ENCODE measurements at regions not wholly inside any gene's neighbourhood (a gene's known extent, or its start where the extent isn't known, plus 50 kb on each side); places are given as distances from the start of the nearest gene placed in this dataset.
A peak's percentile ranks its signal among the peaks of the same experiment; 100 is the strongest.

DNA sequence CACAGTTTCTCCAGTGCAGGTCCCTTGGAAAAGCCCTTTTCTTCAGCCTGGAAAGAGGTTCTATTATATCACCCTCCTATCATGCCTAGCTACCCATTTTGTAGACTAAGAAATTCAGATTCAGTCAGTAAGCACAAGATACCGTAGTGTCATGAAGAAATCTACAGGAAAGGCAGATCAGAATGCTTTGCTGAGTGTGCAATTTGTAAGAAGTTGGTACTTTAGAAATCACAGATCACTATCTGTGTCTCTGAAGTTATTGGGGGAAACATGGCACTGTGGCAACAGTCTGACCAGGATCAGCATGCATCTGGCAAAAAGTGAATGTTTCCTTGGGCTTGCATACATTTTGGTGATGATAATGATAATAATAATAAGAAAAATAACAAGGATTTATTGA is 531.8 kb downstream of the EPHB1 start:
- DNase-seq (no peak), ATAC-seq (ENCODE audit: low read depth) (no peak)
- ChIA-PET CTCF (no interaction called here), POLR2A (ENCODE audit: unreplicated experiment) (no interaction called here)
- no peak overlapping the region for H2BK5ac ChIP-seq (ENCODE audit: low read depth, low read length, poor library complexity, severe bottlenecking)
- no peaks in the 10 kb centered on the region for H4K20me1 ChIP-seq (ENCODE audit: insufficient read depth, low read length)
- no peak overlapping the region for H2BK120ac ChIP-seq (ENCODE audit: low read depth, low read length)
- H3K79me1 ChIP-seq (ENCODE audit: low read depth in 1 of 2, low read length in 2 of 2) = no peaks in the 10 kb centered on the region
- H2AK9ac ChIP-seq (replicated peaks; ENCODE audit: low read depth, low read length, poor library complexity) = no peak overlapping the region
- no peak overlapping the region for H3K4me3 ChIP-seq (ENCODE audit: insufficient read depth, low read depth, low read length)
- H3K36me3 ChIP-seq (ENCODE audit: control insufficient read depth, insufficient read depth, low read length) = no peaks in the 10 kb centered on the region
- H3K56ac ChIP-seq (ENCODE audit: extremely low read depth, insufficient read depth, low read length) = no peak overlapping the region
- no TSS peak for BruUV-seq (replicated peaks)
- H2AK5ac ChIP-seq (ENCODE audit: low read depth, low read length) = no peak overlapping the region
- H2AFZ ChIP-seq (replicated peaks; ENCODE audit: low read length, poor library complexity) = no peak overlapping the region
- no peak overlapping the region for H3K4me2 ChIP-seq (ENCODE audit: low read depth, low read length)
- H4K8ac ChIP-seq (ENCODE audit: low read depth in 2 of 2, low read length in 2 of 2) = no peak overlapping the region
- no peak overlapping the region for H4K5ac ChIP-seq (ENCODE audit: low read depth, low read length)
- in situ Hi-C loops (cut with MboI; ENCODE audit: low sequenced_read_pairs) (no loop called here), dilution Hi-C loops (cut with HindIII; ENCODE audit: low sequenced_read_pairs, unreplicated experiment) (no loop called here), intact Hi-C loops (cut with micrococcal nuclease) (no loop called here)
- no peak overlapping the region for H3K4ac ChIP-seq (ENCODE audit: low read depth, low read length)
- no peaks in the 10 kb centered on the region for H3K27me3 ChIP-seq (ENCODE audit: control insufficient read depth, insufficient read depth, low read length)
- no peak overlapping the region for H2BK15ac ChIP-seq (ENCODE audit: low read depth, low read length)
- H4K91ac ChIP-seq (ENCODE audit: insufficient read depth, low read depth, low read length) = no peak overlapping the region
- no peaks in the 10 kb centered on the region for H3K9me1 ChIP-seq (ENCODE audit: insufficient read depth, low read length)
- no peak overlapping the region for H3K23ac ChIP-seq (ENCODE audit: low read depth, low read length)
- no CpG with 5 or more reads among the region's 1 CpG for WGBS, 2 experiments (ENCODE audit: extremely low coverage in 2 of 2, insufficient read length in 1 of 2)
- TF ChIP-seq NFE2L2 (IDR thresholded peaks at IDR 0.05; ENCODE audit: low read depth, low read length) (no peak), MAFK (IDR thresholded peaks at IDR 0.05; ENCODE audit: low read depth, low read length) (peak; percentile 73)
- H3K27ac ChIP-seq (ENCODE audit: insufficient read depth, low read length) = no peak overlapping the region
- H2BK20ac ChIP-seq (ENCODE audit: low read depth, low read length) = no peak overlapping the region
- H3K18ac ChIP-seq (ENCODE audit: low read depth, low read length) = no peak overlapping the region
- no peak overlapping the region for H3K14ac ChIP-seq (replicated peaks; ENCODE audit: low read depth, low read length)
- H3K4me1 ChIP-seq (ENCODE audit: control insufficient read depth, insufficient read depth, low read length) = no peaks in the 10 kb centered on the region
- peaks cover 22% of the 10 kb centered on the region for H3K9me3 ChIP-seq (ENCODE audit: control insufficient read depth, insufficient read depth, low read length)
- no peak overlapping the region for H3K9ac ChIP-seq (ENCODE audit: low read depth, low read length)
